Thyroid gland (tissue), 4 donors: ENCODE measurements at regions not wholly inside any gene's neighbourhood (a gene's known extent, or its start where the extent isn't known, plus 50 kb on each side); places are given as distances from the start of the nearest gene placed in this dataset.

Source experiments
- POLR2A ChIP-seq, 2 donors: fragments of 450-650 bp; IDR thresholded peaks; one replicate each; pipeline ENCODE4 v1.6.1; 2017; ENCODE audit warnings: antibody characterized with exemption in 2 of 2, mild to moderate bottlenecking in 2 of 2, moderate library complexity in 1 of 2
- TF ChIP-seq, protein P1 (sequence below), 6 experiments: fragments of 200-600 bp in 3 of 6; fragments of 450-650 bp in 3 of 6; sonication (generic) in 3 of 6; IDR thresholded peaks; one replicate each; pipeline ENCODE4 v1.5.1; 2016 to 2019; ENCODE audit warnings: antibody characterized with exemption in 6 of 6, mild to moderate bottlenecking in 2 of 6, inconsistent platforms in 1 of 6, moderate library complexity in 1 of 6

DNA sequence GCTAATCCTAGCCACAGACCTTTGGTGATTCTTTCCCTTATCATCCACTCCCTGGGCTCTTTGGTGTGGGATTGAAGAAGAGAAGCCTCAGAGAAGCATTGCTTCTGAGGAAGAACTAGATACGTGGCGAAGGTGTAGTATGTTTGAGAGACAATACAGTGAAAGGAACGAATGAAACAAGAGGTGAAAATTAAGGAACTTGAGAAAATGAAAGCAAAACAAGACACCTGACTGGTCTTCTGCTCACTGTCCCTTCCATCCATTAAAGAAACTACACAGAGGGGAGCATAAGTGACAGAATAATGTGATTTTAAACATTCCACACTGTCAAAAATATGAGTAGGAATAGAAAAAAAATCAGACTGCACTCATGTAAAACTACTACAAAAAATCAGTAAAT, 219.6 kb upstream of the NPSR1 start:
- TF ChIP-seq, protein P1, sequence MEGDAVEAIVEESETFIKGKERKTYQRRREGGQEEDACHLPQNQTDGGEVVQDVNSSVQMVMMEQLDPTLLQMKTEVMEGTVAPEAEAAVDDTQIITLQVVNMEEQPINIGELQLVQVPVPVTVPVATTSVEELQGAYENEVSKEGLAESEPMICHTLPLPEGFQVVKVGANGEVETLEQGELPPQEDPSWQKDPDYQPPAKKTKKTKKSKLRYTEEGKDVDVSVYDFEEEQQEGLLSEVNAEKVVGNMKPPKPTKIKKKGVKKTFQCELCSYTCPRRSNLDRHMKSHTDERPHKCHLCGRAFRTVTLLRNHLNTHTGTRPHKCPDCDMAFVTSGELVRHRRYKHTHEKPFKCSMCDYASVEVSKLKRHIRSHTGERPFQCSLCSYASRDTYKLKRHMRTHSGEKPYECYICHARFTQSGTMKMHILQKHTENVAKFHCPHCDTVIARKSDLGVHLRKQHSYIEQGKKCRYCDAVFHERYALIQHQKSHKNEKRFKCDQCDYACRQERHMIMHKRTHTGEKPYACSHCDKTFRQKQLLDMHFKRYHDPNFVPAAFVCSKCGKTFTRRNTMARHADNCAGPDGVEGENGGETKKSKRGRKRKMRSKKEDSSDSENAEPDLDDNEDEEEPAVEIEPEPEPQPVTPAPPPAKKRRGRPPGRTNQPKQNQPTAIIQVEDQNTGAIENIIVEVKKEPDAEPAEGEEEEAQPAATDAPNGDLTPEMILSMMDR (IDR thresholded peaks at IDR 0.05) = no peak
- no peak for TF ChIP-seq POLR2A (IDR thresholded peaks at IDR 0.05)
